ENCODE measurements at regions not wholly inside any gene's neighbourhood (a gene's known extent, or its start where the extent isn't known, plus 50 kb on each side); places are given as distances from the start of the nearest gene placed in this dataset.

- no peak overlapping the region for H3K4me3 ChIP-seq (ENCODE audit: low read depth, low read length)
- DNase-seq (ENCODE audit: low read depth), result no peak
- TF ChIP-seq CTCF (conservative IDR thresholded peaks at IDR 0.05; ENCODE audit: low read depth, low read length), result no peak
These were observed 593.9 kb downstream of the ANXA1 start for GRCh38 chr9:73745598-73745997.

- DNase-seq (ENCODE audit: low read depth), result peak; percentile 29
- no peak overlapping the region for H3K4me3 ChIP-seq (ENCODE audit: low read depth, low read length)
- no peak for TF ChIP-seq CTCF (conservative IDR thresholded peaks at IDR 0.05; ENCODE audit: low read depth, low read length)
These were observed 601.5 kb downstream of the ANXA1 start for GRCh38 chr9:73753171-73753570.

GRCh38 chr9:73761905-73762304 is 610.2 kb downstream of the ANXA1 start:
- no peak overlapping the region for H3K4me3 ChIP-seq (ENCODE audit: low read depth, low read length)
- TF ChIP-seq CTCF (conservative IDR thresholded peaks at IDR 0.05; ENCODE audit: low read depth, low read length), result no peak
- no peak for DNase-seq (ENCODE audit: low read depth)

- no peak for TF ChIP-seq CTCF (conservative IDR thresholded peaks at IDR 0.05; ENCODE audit: low read depth, low read length)
- DNase-seq (ENCODE audit: low read depth), result no peak
- no peak overlapping the region for H3K4me3 ChIP-seq (ENCODE audit: low read depth, low read length)
These were observed 622.2 kb downstream of the ANXA1 start for GRCh38 chr9:73773896-73774295.

GRCh38 chr9:73775757-73776156 is 624.1 kb downstream of the ANXA1 start:
- no peak overlapping the region for H3K4me3 ChIP-seq (ENCODE audit: low read depth, low read length)
- no peak for TF ChIP-seq CTCF (conservative IDR thresholded peaks at IDR 0.05; ENCODE audit: low read depth, low read length)
- DNase-seq (ENCODE audit: low read depth), result no peak

- DNase-seq (ENCODE audit: low read depth), result peak; percentile 91
- no peak overlapping the region for H3K4me3 ChIP-seq (ENCODE audit: low read depth, low read length)
- no peak for TF ChIP-seq CTCF (conservative IDR thresholded peaks at IDR 0.05; ENCODE audit: low read depth, low read length)
These were observed 629.3 kb downstream of the ANXA1 start for GRCh38 chr9:73780916-73781315.

- TF ChIP-seq CTCF (conservative IDR thresholded peaks at IDR 0.05; ENCODE audit: low read depth, low read length), result no peak
- no peak for DNase-seq (ENCODE audit: low read depth)
- H3K4me3 ChIP-seq (ENCODE audit: low read depth, low read length), result no peak overlapping the region
These were observed 630.5 kb downstream of the ANXA1 start for GRCh38 chr9:73782166-73782565.
